ENCODE measurements at regions not wholly inside any gene's neighbourhood (a gene's known extent, or its start where the extent isn't known, plus 50 kb on each side); places are given as distances from the start of the nearest gene placed in this dataset.

- ATAC-seq = no peak
- intact Hi-C loops (cut with micrococcal nuclease) = loop anchor here (5.0 kb wide), 1 partner anchor 510 kb away; no protein-coding TSS in a partner anchor
- Histone ChIP-seq H4K20me1 (ENCODE audit: insufficient read depth) (no peaks in the 10 kb centered on the region), H2AFZ (ENCODE audit: low read depth, low read length, poor library complexity, severe bottlenecking) (no peak overlapping the region), H3K79me2 (ENCODE audit: insufficient read depth, low read length) (no peaks in the 10 kb centered on the region), H3K9ac (ENCODE audit: low read length) (no peak overlapping the region), H3K27ac (ENCODE audit: low read depth, low read length) (no peak overlapping the region), H3K4me2 (ENCODE audit: low read length) (no peak overlapping the region), H3K9me2 (ENCODE audit: insufficient read depth) (no peaks in the 10 kb centered on the region), H3K4me1 (ENCODE audit: control insufficient read depth in 1 of 2, insufficient read depth in 2 of 2, low read length in 2 of 2) (no peaks in the 10 kb centered on the region), H3K36me3 (ENCODE audit: control insufficient read depth in 1 of 2, insufficient read depth in 2 of 2, low read length in 2 of 2) (no peaks in the 10 kb centered on the region), H3K9me3 (ENCODE audit: control insufficient read depth in 1 of 2, insufficient read depth in 1 of 2, low read depth in 1 of 2, low read length in 2 of 2) (no peaks in the 10 kb centered on the region), H3K4me3 (replicated peaks in 1 of 2; ENCODE audit: low read depth in 1 of 2, low read length in 2 of 2) (no peak overlapping the region), H3K27me3 (ENCODE audit: insufficient read depth, low read length) (no peaks in the 10 kb centered on the region)
- RAD21 ChIA-PET (ENCODE audit: low non-redundant PET in 1 of 2, low total read pairs in 2 of 2, uncharacterized antibody in 2 of 2, unreplicated experiment in 2 of 2) = no interaction called here
- CTCF ChIA-PET = no interaction called here
- no TSS peak for BruUV-seq (replicated peaks)
- DNase-seq (ENCODE audit: low read depth, low spot score) = no peak
- no peak for TF ChIP-seq EGR1 (IDR thresholded peaks at IDR 0.05; ENCODE audit: low read depth)
- no peak for TF ChIP-seq EZH2phosphoT487 (IDR thresholded peaks at IDR 0.05; ENCODE audit: borderline replicate concordance)
- TF ChIP-seq RAD21 (IDR thresholded peaks at IDR 0.05; ENCODE audit: low read depth) = no peak
- no peak for TF ChIP-seq ZNF274 (IDR thresholded peaks at IDR 0.05; ENCODE audit: low read depth, low read length)
- no peak for TF ChIP-seq POLR2A (IDR thresholded peaks at IDR 0.05; ENCODE audit: borderline replicate concordance, extremely low read depth, insufficient read depth, insufficient read length)
- TF ChIP-seq, protein P1, sequence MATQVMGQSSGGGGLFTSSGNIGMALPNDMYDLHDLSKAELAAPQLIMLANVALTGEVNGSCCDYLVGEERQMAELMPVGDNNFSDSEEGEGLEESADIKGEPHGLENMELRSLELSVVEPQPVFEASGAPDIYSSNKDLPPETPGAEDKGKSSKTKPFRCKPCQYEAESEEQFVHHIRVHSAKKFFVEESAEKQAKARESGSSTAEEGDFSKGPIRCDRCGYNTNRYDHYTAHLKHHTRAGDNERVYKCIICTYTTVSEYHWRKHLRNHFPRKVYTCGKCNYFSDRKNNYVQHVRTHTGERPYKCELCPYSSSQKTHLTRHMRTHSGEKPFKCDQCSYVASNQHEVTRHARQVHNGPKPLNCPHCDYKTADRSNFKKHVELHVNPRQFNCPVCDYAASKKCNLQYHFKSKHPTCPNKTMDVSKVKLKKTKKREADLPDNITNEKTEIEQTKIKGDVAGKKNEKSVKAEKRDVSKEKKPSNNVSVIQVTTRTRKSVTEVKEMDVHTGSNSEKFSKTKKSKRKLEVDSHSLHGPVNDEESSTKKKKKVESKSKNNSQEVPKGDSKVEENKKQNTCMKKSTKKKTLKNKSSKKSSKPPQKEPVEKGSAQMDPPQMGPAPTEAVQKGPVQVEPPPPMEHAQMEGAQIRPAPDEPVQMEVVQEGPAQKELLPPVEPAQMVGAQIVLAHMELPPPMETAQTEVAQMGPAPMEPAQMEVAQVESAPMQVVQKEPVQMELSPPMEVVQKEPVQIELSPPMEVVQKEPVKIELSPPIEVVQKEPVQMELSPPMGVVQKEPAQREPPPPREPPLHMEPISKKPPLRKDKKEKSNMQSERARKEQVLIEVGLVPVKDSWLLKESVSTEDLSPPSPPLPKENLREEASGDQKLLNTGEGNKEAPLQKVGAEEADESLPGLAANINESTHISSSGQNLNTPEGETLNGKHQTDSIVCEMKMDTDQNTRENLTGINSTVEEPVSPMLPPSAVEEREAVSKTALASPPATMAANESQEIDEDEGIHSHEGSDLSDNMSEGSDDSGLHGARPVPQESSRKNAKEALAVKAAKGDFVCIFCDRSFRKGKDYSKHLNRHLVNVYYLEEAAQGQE (IDR thresholded peaks at IDR 0.05; ENCODE audit: low read depth) = no peak
- no peak for TF ChIP-seq SP1 (IDR thresholded peaks at IDR 0.05; ENCODE audit: low read depth)
- POLR2A ChIA-PET = no interaction called here
Measured at GRCh38 chr9:111147041-111147440, 108.8 kb upstream of the LPAR1 start.

DNA sequence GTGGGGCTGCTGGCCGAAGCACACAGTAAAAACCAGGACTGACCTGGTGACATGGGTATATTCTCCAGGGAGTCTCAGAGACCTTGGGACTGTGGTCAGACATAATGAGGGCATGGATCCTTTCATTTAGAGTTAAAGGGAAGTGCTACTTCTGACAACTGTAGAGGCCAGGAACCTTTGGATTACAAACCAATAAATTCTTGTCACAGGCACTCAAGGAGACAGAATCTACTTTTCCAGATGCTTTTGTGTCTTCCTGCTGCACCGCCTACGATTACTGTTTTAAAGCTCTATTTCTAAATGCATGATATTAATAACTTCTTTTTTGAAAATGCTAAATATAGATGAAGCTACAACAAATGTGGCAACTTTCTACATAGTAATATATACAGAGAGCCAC, 106.5 kb upstream of the LPAR1 start:
- CTCF ChIA-PET = no interaction called here

More for the DNA sequence above, 106.5 kb upstream of the LPAR1 start:
- ATAC-seq = no peak
- no peak overlapping the region for H3K9ac ChIP-seq (ENCODE audit: low read length)
- no peaks in the 10 kb centered on the region for H3K9me3 ChIP-seq (ENCODE audit: control insufficient read depth in 1 of 2, insufficient read depth in 1 of 2, low read depth in 1 of 2, low read length in 2 of 2)
- RAD21 ChIA-PET (ENCODE audit: low non-redundant PET in 1 of 2, low total read pairs in 2 of 2, uncharacterized antibody in 2 of 2, unreplicated experiment in 2 of 2) = no interaction called here
- H3K27ac ChIP-seq (ENCODE audit: low read depth, low read length) = no peak overlapping the region
- POLR2A ChIA-PET = no interaction called here
- H3K4me3 ChIP-seq (replicated peaks in 1 of 2; ENCODE audit: low read depth in 1 of 2, low read length in 2 of 2) = no peak overlapping the region
- TF ChIP-seq CBX3 (IDR thresholded peaks at IDR 0.05; ENCODE audit: low read depth) = no peak
- no peak for TF ChIP-seq TCF7L2 (IDR thresholded peaks at IDR 0.05; ENCODE audit: borderline replicate concordance, extremely low read depth, insufficient read depth, insufficient read length)
- no peak for TF ChIP-seq ZFX (IDR thresholded peaks at IDR 0.05)
- no peak for TF ChIP-seq EZH2phosphoT487 (IDR thresholded peaks at IDR 0.05; ENCODE audit: borderline replicate concordance)
- TF ChIP-seq POLR2A (IDR thresholded peaks at IDR 0.05; ENCODE audit: borderline replicate concordance, extremely low read depth, insufficient read depth, insufficient read length) = no peak
- TF ChIP-seq ZNF274 (IDR thresholded peaks at IDR 0.05; ENCODE audit: low read depth, low read length) = no peak
- H3K36me3 ChIP-seq (ENCODE audit: control insufficient read depth in 1 of 2, insufficient read depth in 2 of 2, low read length in 2 of 2) = no peaks in the 10 kb centered on the region
- H3K79me2 ChIP-seq (ENCODE audit: insufficient read depth, low read length) = no peaks in the 10 kb centered on the region
- intact Hi-C loops (cut with micrococcal nuclease) = loop anchor here (5.0 kb wide), 1 partner anchor 507 kb away; no protein-coding TSS in a partner anchor
- H3K4me1 ChIP-seq (ENCODE audit: control insufficient read depth in 1 of 2, insufficient read depth in 2 of 2, low read length in 2 of 2) = no peaks in the 10 kb centered on the region
- H4K20me1 ChIP-seq (ENCODE audit: insufficient read depth) = no peaks in the 10 kb centered on the region
- no TSS peak for BruUV-seq (replicated peaks)
- no peaks in the 10 kb centered on the region for H3K27me3 ChIP-seq (ENCODE audit: insufficient read depth, low read length)
- no peaks in the 10 kb centered on the region for H3K9me2 ChIP-seq (ENCODE audit: insufficient read depth)
- no peak for DNase-seq (ENCODE audit: low read depth, low spot score)
- no peak overlapping the region for H3K4me2 ChIP-seq (ENCODE audit: low read length)
- H2AFZ ChIP-seq (ENCODE audit: low read depth, low read length, poor library complexity, severe bottlenecking) = no peak overlapping the region

Measured in HCT116 (cell line).